Lower leg skin (tissue), 3 donors: ENCODE measurements at regions not wholly inside any gene's neighbourhood (a gene's known extent, or its start where the extent isn't known, plus 50 kb on each side); places are given as distances from the start of the nearest gene placed in this dataset.

Experiments
- CTCF ChIP-seq, 3 donors: fragments of 450-650 bp; IDR thresholded peaks; one replicate each; pipeline ENCODE4 v1.5.1; 2016; ENCODE audit warnings: antibody characterized with exemption in 3 of 3, mild to moderate bottlenecking in 3 of 3, moderate library complexity in 2 of 3
- POLR2A ChIP-seq, 2 donors: fragments of 450-650 bp; IDR thresholded peaks; one replicate each; pipeline ENCODE4 v1.6.1; 2016 to 2017; ENCODE audit warnings: antibody characterized with exemption in 2 of 2, mild to moderate bottlenecking in 1 of 2, moderate library complexity in 1 of 2

GRCh38 chr4:71081192-71081591 is 87.7 kb downstream of the DCK start:
- TF ChIP-seq CTCF (IDR thresholded peaks at IDR 0.05) (no peak), POLR2A (IDR thresholded peaks at IDR 0.05) (no peak)
